Vagina (tissue), 2 donors: ENCODE measurements at regions not wholly inside any gene's neighbourhood (a gene's known extent, or its start where the extent isn't known, plus 50 kb on each side); places are given as distances from the start of the nearest gene placed in this dataset.

ENCODE experiments used
- DNase-seq, 2 donors: peaks; one replicate each; pipeline ENCODE4 v3.0.0-alpha.2; 2017; ENCODE audit errors: extremely low spot score in 2 of 2
- H3K27ac ChIP-seq: fragments of 200-600 bp; sonication (generic); one replicate; pipeline ENCODE4 v1.5.1; 2019
- H3K27me3 ChIP-seq: fragments of 200-600 bp; sonication (generic); one replicate; pipeline ENCODE4 v1.5.1; 2019
- H3K36me3 ChIP-seq, 2 donors: fragments of 200-600 bp; sonication (generic); one replicate each; pipeline ENCODE4 v1.5.1; 2017 to 2019
- H3K4me1 ChIP-seq: fragments of 200-600 bp; sonication (generic); one replicate; pipeline ENCODE4 v1.5.1; 2019
- H3K4me3 ChIP-seq, 2 donors: fragments of 200-600 bp; sonication (generic); 1 replicate in 1 of 2; 2 replicates in 1 of 2; pipeline ENCODE4 v1.5.1; 2016 to 2019
- H3K9me3 ChIP-seq: fragments of 200-600 bp; sonication (generic); one replicate; pipeline ENCODE4 v1.5.1; 2019
- CTCF ChIP-seq, 3 experiments: fragments of 450-650 bp in 2 of 3; fragments of 200-600 bp in 1 of 3; sonication (generic) in 1 of 3; IDR thresholded peaks; one replicate each; pipeline ENCODE4 v1.5.1; 2017 to 2019; ENCODE audit warnings: antibody characterized with exemption in 3 of 3, mild to moderate bottlenecking in 2 of 3, moderate library complexity in 2 of 3
- POLR2A ChIP-seq, 2 donors: fragments of 450-650 bp; IDR thresholded peaks; one replicate each; pipeline ENCODE4 v1.6.1; 2017; ENCODE audit warnings: antibody characterized with exemption in 2 of 2, mild to moderate bottlenecking in 2 of 2, moderate library complexity in 2 of 2
- POLR2AphosphoS5 ChIP-seq, 2 donors: sonication (generic); formaldehyde crosslinking; IDR thresholded peaks; one replicate each; pipeline ENCODE4 v1.9.0; 2017; ENCODE audit warnings: antibody characterized with exemption in 2 of 2, mild to moderate bottlenecking in 2 of 2, low read depth in 1 of 2; ENCODE audit not compliant: insufficient read depth in 1 of 2
- intact Hi-C: fragments of 100-400 bp; cut with DNase I; formaldehyde crosslinking; loops from one replicate; pipeline ENCODE4 v1.15.1; 2023

- H3K27ac ChIP-seq, result no peak overlapping the region
These were observed 668.9 kb downstream of the AACS start for GRCh38 chr12:125734137-125734536.

GRCh38 chr12:125738211-125738610 is 673.0 kb downstream of the AACS start:
- TF ChIP-seq POLR2A (IDR thresholded peaks at IDR 0.05) (no peak), CTCF (IDR thresholded peaks at IDR 0.05) (no peak), POLR2AphosphoS5 (IDR thresholded peaks at IDR 0.05; ENCODE audit: insufficient read depth in 1 of 2, low read depth in 1 of 2) (no peak)
- Histone ChIP-seq H3K27me3 (no peaks in the 10 kb centered on the region), H3K4me3 (no peak overlapping the region), H3K36me3 (no peaks in the 10 kb centered on the region), H3K27ac (no peak overlapping the region), H3K9me3 (no peaks in the 10 kb centered on the region), H3K4me1 (no peaks in the 10 kb centered on the region)
- no peak for DNase-seq
- intact Hi-C loops, result no loop called here

More at GRCh38 chr12:125734137-125734536, 668.9 kb downstream of the AACS start:
- no peaks in the 10 kb centered on the region for H3K36me3 ChIP-seq
- intact Hi-C loops, result no loop called here
- no peaks in the 10 kb centered on the region for H3K4me1 ChIP-seq
- no peak overlapping the region for H3K4me3 ChIP-seq
- H3K27me3 ChIP-seq, result no peaks in the 10 kb centered on the region
- DNase-seq, result no peak
- no peak for TF ChIP-seq POLR2AphosphoS5 (IDR thresholded peaks at IDR 0.05; ENCODE audit: insufficient read depth in 1 of 2, low read depth in 1 of 2)
- no peak for TF ChIP-seq CTCF (IDR thresholded peaks at IDR 0.05)
- TF ChIP-seq POLR2A (IDR thresholded peaks at IDR 0.05), result no peak
- no peaks in the 10 kb centered on the region for H3K9me3 ChIP-seq

DNA sequence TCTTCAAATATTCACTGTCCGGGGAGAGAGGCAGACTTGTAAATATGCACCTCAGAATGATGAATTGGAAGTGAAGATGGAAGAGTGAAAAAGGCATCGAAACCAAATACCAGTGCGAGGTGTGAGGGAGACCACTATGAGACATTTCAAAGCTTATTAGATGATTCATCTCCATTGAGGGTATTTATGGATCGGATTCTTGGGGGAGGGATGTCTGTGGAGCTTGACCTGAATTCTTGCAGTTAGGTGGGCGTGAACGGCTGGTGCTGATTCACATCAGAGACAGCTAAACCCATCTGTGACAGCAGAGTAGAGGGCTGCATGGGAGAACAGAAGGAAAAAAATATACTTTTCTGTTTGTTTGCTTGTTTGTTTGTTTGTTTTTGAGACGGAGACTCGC is 677.2 kb downstream of the AACS start:
- DNase-seq, result no peak
- TF ChIP-seq CTCF (IDR thresholded peaks at IDR 0.05), result no peak
- H3K4me1 ChIP-seq, result no peaks in the 10 kb centered on the region

DNA sequence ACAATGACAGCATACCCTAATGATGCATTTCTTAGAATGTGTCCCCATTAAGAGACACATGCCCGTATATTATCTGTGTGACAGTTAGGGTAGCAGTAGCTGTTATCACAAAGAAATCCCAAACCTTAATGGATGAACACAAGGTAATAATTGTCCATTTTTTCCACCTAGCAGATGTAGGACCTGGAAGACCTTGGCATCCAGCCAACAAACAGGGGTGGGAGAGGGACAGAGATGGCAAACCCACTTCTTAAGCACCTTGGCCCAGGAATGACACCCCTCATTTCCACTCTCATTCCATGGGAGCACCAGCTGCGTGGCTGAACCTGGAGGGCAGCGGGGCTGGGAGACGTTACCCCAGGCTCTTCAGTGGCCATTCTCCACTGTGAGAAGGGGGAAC is 679.0 kb downstream of the AACS start:
- TF ChIP-seq POLR2A (IDR thresholded peaks at IDR 0.05), result no peak
- TF ChIP-seq POLR2AphosphoS5 (IDR thresholded peaks at IDR 0.05; ENCODE audit: insufficient read depth in 1 of 2, low read depth in 1 of 2), result no peak
- no peak for TF ChIP-seq CTCF (IDR thresholded peaks at IDR 0.05)
- intact Hi-C loops, result no loop called here
- Histone ChIP-seq H3K36me3 (no peaks in the 10 kb centered on the region), H3K27me3 (no peaks in the 10 kb centered on the region), H3K9me3 (no peaks in the 10 kb centered on the region), H3K27ac (no peak overlapping the region), H3K4me3 (no peak overlapping the region), H3K4me1 (no peaks in the 10 kb centered on the region)
- DNase-seq, result no peak

More for the DNA sequence above, 677.2 kb downstream of the AACS start:
- Histone ChIP-seq H3K36me3 (no peaks in the 10 kb centered on the region), H3K9me3 (no peaks in the 10 kb centered on the region), H3K4me3 (no peak overlapping the region), H3K27me3 (no peaks in the 10 kb centered on the region), H3K27ac (no peak overlapping the region)
- intact Hi-C loops, result no loop called here

- Histone ChIP-seq H3K9me3 (no peaks in the 10 kb centered on the region), H3K27me3 (no peaks in the 10 kb centered on the region), H3K27ac (no peak overlapping the region), H3K4me1 (no peaks in the 10 kb centered on the region), H3K4me3 (no peak overlapping the region), H3K36me3 (no peaks in the 10 kb centered on the region)
- DNase-seq, result no peak
- intact Hi-C loops, result no loop called here
- TF ChIP-seq POLR2A (IDR thresholded peaks at IDR 0.05) (no peak), POLR2AphosphoS5 (IDR thresholded peaks at IDR 0.05; ENCODE audit: insufficient read depth in 1 of 2, low read depth in 1 of 2) (no peak)
These were observed 690.3 kb downstream of the AACS start for GRCh38 chr12:125755512-125755911.

GRCh38 chr12:125766091-125766490 is 700.9 kb downstream of the AACS start:
- no peaks in the 10 kb centered on the region for H3K9me3 ChIP-seq
- intact Hi-C loops, result no loop called here
- TF ChIP-seq POLR2AphosphoS5 (IDR thresholded peaks at IDR 0.05; ENCODE audit: insufficient read depth in 1 of 2, low read depth in 1 of 2) (no peak), POLR2A (IDR thresholded peaks at IDR 0.05) (no peak), CTCF (IDR thresholded peaks at IDR 0.05) (no peak)
- no peaks in the 10 kb centered on the region for H3K36me3 ChIP-seq
- H3K27me3 ChIP-seq, result no peaks in the 10 kb centered on the region
- no peak for DNase-seq
- H3K4me1 ChIP-seq, result no peaks in the 10 kb centered on the region
- no peak overlapping the region for H3K27ac ChIP-seq
- no peak overlapping the region for H3K4me3 ChIP-seq
